K562 (cell line): ENCODE measurements at regions not wholly inside any gene's neighbourhood (a gene's known extent, or its start where the extent isn't known, plus 50 kb on each side); places are given as distances from the start of the nearest gene placed in this dataset.

Experiments used
- ARID3A ChIP-seq: IDR thresholded peaks from 2 replicates; pipeline ENCODE4 v1.6.1; 2012; ENCODE audit warnings: low read depth, low read length, improper control_type of control experiment, borderline replicate concordance
- BCLAF1 ChIP-seq, 2 experiments: fragments of 450-650 bp in 1 of 2; IDR thresholded peaks; 2 replicates each; pipeline ENCODE4 v1.6.1; 2011 to 2017; ENCODE audit warnings: low read depth in 2 of 2, antibody characterized with exemption in 1 of 2, borderline replicate concordance in 1 of 2, low read length in 1 of 2, mild to moderate bottlenecking in 1 of 2, mixed read lengths in 1 of 2; ENCODE audit not compliant: control insufficient read depth in 1 of 2
- CUX1 ChIP-seq: fragments of 200-800 bp; sonication (Bioruptor generic); IDR thresholded peaks from 2 replicates; pipeline ENCODE4 v1.6.1; 2016; ENCODE audit warnings: missing genetic modification characterization, missing compliant biosample characterization
- DMBX1 ChIP-seq: fragments of 250-450 bp; sonication (Bioruptor Pico); IDR thresholded peaks from 2 replicates; pipeline ENCODE4 v1.8.0; 2022; ENCODE audit warnings: inconsistent platforms, mild to moderate bottlenecking, moderate library complexity, borderline replicate concordance
- RBFOX2 ChIP-seq: fragments of 200-400 bp; formaldehyde crosslinking; IDR thresholded peaks from 2 replicates; pipeline ENCODE4 v1.6.1; 2017; ENCODE audit warnings: low read depth, mild to moderate bottlenecking, low read length, moderate library complexity
- RHOXF2B ChIP-seq: fragments of 250-450 bp; sonication (Bioruptor Pico); conservative IDR thresholded peaks from 2 replicates; pipeline ENCODE4 v1.5.1; 2021
- TAF1 ChIP-seq: IDR thresholded peaks from 2 replicates; pipeline ENCODE4 v1.6.1; 2011; ENCODE audit warnings: mild to moderate bottlenecking, low read length, moderate library complexity; ENCODE audit not compliant: insufficient read depth, control insufficient read depth, severe bottlenecking; ENCODE audit errors: extremely low read depth
- ZBTB2 ChIP-seq: fragments of 450-650 bp; IDR thresholded peaks from 2 replicates; pipeline ENCODE4 v1.6.1; 2016; ENCODE audit warnings: antibody characterized with exemption
- ZBTB49 ChIP-seq: sonication (generic); formaldehyde crosslinking; IDR thresholded peaks from 2 replicates; pipeline ENCODE4 v1.8.0; 2022; ENCODE audit warnings: missing genetic modification reagents, mild to moderate bottlenecking, borderline replicate concordance
- ZNF41 ChIP-seq: fragments of 250-450 bp; sonication (Bioruptor Pico); conservative IDR thresholded peaks from 2 replicates; pipeline ENCODE4 v1.4.0; 2020; ENCODE audit warnings: mild to moderate bottlenecking

GRCh38 chr1:201626629-201627275 is 87.8 kb downstream of the NAV1 start (continued):
- TF ChIP-seq CUX1 (CRISPR knock-in tag) (no peak), TAF1 (no peak), ZBTB49 (CRISPR knock-in tag) (no peak), RBFOX2 (0 out of 2 replicates have a peak, but pooled peaks have one; percentile 21), DMBX1 (peak; percentile 89), ARID3A (no peak), RHOXF2B (0 out of 2 replicates have a peak, but pooled peaks have one; percentile 37), ZBTB2 (no peak), ZNF41 (CRISPR knock-in tag) (no peak; the same call in 1 of the 2 replicates), BCLAF1 (IDR thresholded peaks at IDR 0.05; ENCODE audit: borderline replicate concordance in 1 of 2, control insufficient read depth in 1 of 2, low read depth in 2 of 2, low read length in 1 of 2) (no peak)
